ENCODE measurements at regions not wholly inside any gene's neighbourhood (a gene's known extent, or its start where the extent isn't known, plus 50 kb on each side); places are given as distances from the start of the nearest gene placed in this dataset.
"Not testable (repeated sequence)": the region's sequence is repeated elsewhere in the genome, so short reads cannot be mapped to it uniquely, and the experiment has no call there.

DNA sequence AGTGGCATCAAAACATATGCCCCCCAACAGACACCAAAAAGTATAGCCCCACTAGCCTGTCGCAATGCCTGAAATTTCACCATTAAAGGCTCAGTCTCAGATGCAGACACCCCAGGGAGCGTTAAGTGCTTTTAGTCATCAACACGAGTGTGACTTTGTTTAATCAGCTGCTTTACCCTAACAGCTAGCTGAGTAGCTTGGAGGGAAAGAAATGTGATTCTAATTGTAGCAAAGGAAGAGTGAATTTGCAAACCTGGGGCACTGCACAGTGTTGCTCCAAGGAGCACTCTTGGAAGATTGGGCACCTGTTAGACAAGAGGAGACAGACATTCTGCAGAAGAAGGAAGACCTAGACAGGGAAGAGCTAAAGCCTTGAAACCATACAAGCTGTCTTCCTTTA, 145.1 kb downstream of the BEND2 start:
- Histone ChIP-seq H3K4ac (ENCODE audit: low read depth, low read length) (no peak overlapping the region), H3K56ac (ENCODE audit: extremely low read depth, insufficient read depth, low read length) (no peak overlapping the region), H2AFZ (replicated peaks; ENCODE audit: low read length, poor library complexity) (no peak overlapping the region), H3K36me3 (ENCODE audit: control insufficient read depth, insufficient read depth, low read length) (no peaks in the 10 kb centered on the region), H3K27me3 (ENCODE audit: control insufficient read depth, insufficient read depth, low read length) (no peaks in the 10 kb centered on the region), H4K8ac (ENCODE audit: low read depth in 2 of 2, low read length in 2 of 2) (no peak overlapping the region), H3K4me1 (ENCODE audit: control insufficient read depth, insufficient read depth, low read length) (no peaks in the 10 kb centered on the region), H3K14ac (replicated peaks; ENCODE audit: low read depth, low read length) (no peak overlapping the region), H3K18ac (ENCODE audit: low read depth, low read length) (no peak overlapping the region), H2AK5ac (ENCODE audit: low read depth, low read length) (no peak overlapping the region), H3K27ac (ENCODE audit: insufficient read depth, low read length) (no peak overlapping the region), H3K23ac (ENCODE audit: low read depth, low read length) (no peak overlapping the region), H4K5ac (ENCODE audit: low read depth, low read length) (no peak overlapping the region), H2BK15ac (ENCODE audit: low read depth, low read length) (no peak overlapping the region), H2BK120ac (ENCODE audit: low read depth, low read length) (no peak overlapping the region), H2BK20ac (ENCODE audit: low read depth, low read length) (no peak overlapping the region), H3K9me3 (ENCODE audit: control insufficient read depth, insufficient read depth, low read length) (no peaks in the 10 kb centered on the region), H3K4me2 (ENCODE audit: low read depth, low read length) (no peak overlapping the region), H3K9ac (ENCODE audit: low read depth, low read length) (no peak overlapping the region), H2AK9ac (replicated peaks; ENCODE audit: low read depth, low read length, poor library complexity) (no peak overlapping the region), H3K79me1 (ENCODE audit: low read depth in 1 of 2, low read length in 2 of 2) (no peaks in the 10 kb centered on the region), H4K91ac (ENCODE audit: insufficient read depth, low read depth, low read length) (no peak overlapping the region), H3K9me1 (ENCODE audit: insufficient read depth, low read length) (no peaks in the 10 kb centered on the region), H2BK5ac (ENCODE audit: low read depth, low read length, poor library complexity, severe bottlenecking) (no peak overlapping the region), H4K20me1 (ENCODE audit: insufficient read depth, low read length) (no peaks in the 10 kb centered on the region), H3K4me3 (ENCODE audit: insufficient read depth, low read depth, low read length) (no peak overlapping the region)
- WGBS, 2 experiments (ENCODE audit: extremely low coverage in 2 of 2, insufficient read length in 1 of 2), result 45% methylated on average over 2 of the region's 3 CpGs; no CpG with 5 or more reads in 1 of the 2 experiments
- in situ Hi-C loops (cut with MboI; ENCODE audit: low sequenced_read_pairs), result no loop called here
- BruUV-seq (replicated peaks), result no TSS peak
- intact Hi-C loops (cut with micrococcal nuclease), result no loop called here
- TF ChIP-seq MXI1 (IDR thresholded peaks at IDR 0.05; ENCODE audit: borderline replicate concordance, low read depth, low read length) (no peak), USF2 (IDR thresholded peaks at IDR 0.05; ENCODE audit: low read depth, low read length) (no peak)
- dilution Hi-C loops (cut with HindIII; ENCODE audit: low sequenced_read_pairs, unreplicated experiment), result no loop called here
- POLR2A ChIA-PET (ENCODE audit: unreplicated experiment), result no interaction called here
- no peak for ATAC-seq (ENCODE audit: low read depth)
- CTCF ChIA-PET, result no interaction called here
- no peak for DNase-seq

DNA sequence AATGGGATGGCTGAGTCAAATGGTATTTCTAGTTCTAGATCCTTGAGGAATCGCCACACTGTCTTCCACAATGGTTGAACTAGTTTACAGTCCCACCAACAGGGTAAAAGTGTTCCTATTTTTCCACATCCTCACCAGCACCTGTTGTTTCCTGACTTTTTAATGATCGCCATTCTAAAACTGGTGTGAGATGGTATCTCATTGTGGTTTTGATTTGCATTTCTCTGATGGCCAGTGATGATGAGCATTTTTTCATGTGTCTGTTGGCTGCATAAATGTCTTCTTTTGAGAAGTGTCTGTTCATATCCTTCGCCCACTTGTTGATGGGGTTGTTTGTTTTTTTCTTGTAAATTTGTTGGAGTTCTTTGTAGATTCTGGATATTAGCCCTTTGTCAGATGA, 152.6 kb downstream of the BEND2 start:
- H4K20me1 ChIP-seq (ENCODE audit: insufficient read depth, low read length); intact Hi-C loops (cut with micrococcal nuclease); H2BK20ac ChIP-seq (ENCODE audit: low read depth, low read length); H3K9me1 ChIP-seq (ENCODE audit: insufficient read depth, low read length); H3K56ac ChIP-seq (ENCODE audit: extremely low read depth, insufficient read depth, low read length); H3K79me1 ChIP-seq (ENCODE audit: low read depth in 1 of 2, low read length in 2 of 2); H2BK120ac ChIP-seq (ENCODE audit: low read depth, low read length); H2AK5ac ChIP-seq (ENCODE audit: low read depth, low read length); H3K4ac ChIP-seq (ENCODE audit: low read depth, low read length); H3K27ac ChIP-seq (ENCODE audit: insufficient read depth, low read length); BruUV-seq (replicated peaks); H3K4me2 ChIP-seq (ENCODE audit: low read depth, low read length); H3K4me1 ChIP-seq (ENCODE audit: control insufficient read depth, insufficient read depth, low read length); CTCF ChIA-PET; H3K27me3 ChIP-seq (ENCODE audit: control insufficient read depth, insufficient read depth, low read length); dilution Hi-C loops (cut with HindIII; ENCODE audit: low sequenced_read_pairs, unreplicated experiment); DNase-seq; H4K91ac ChIP-seq (ENCODE audit: insufficient read depth, low read depth, low read length); POLR2A ChIA-PET (ENCODE audit: unreplicated experiment); H3K36me3 ChIP-seq (ENCODE audit: control insufficient read depth, insufficient read depth, low read length); H3K4me3 ChIP-seq (ENCODE audit: insufficient read depth, low read depth, low read length); H2AK9ac ChIP-seq (replicated peaks; ENCODE audit: low read depth, low read length, poor library complexity); H3K18ac ChIP-seq (ENCODE audit: low read depth, low read length); in situ Hi-C loops (cut with MboI; ENCODE audit: low sequenced_read_pairs); H2AFZ ChIP-seq (replicated peaks; ENCODE audit: low read length, poor library complexity); H3K14ac ChIP-seq (replicated peaks; ENCODE audit: low read depth, low read length); H4K8ac ChIP-seq (ENCODE audit: low read depth in 2 of 2, low read length in 2 of 2); H2BK15ac ChIP-seq (ENCODE audit: low read depth, low read length); H3K23ac ChIP-seq (ENCODE audit: low read depth, low read length); ATAC-seq (ENCODE audit: low read depth); H2BK5ac ChIP-seq (ENCODE audit: low read depth, low read length, poor library complexity, severe bottlenecking); H3K9ac ChIP-seq (ENCODE audit: low read depth, low read length); H4K5ac ChIP-seq (ENCODE audit: low read depth, low read length); H3K9me3 ChIP-seq (ENCODE audit: control insufficient read depth, insufficient read depth, low read length): not testable (repeated sequence)
- WGBS, 2 experiments (ENCODE audit: extremely low coverage in 2 of 2, insufficient read length in 1 of 2), result no CpG with 5 or more reads among the region's 3 CpGs

Measured in IMR-90 (cell line).